ENCODE measurements at regions not wholly inside any gene's neighbourhood (a gene's known extent, or its start where the extent isn't known, plus 50 kb on each side); places are given as distances from the start of the nearest gene placed in this dataset.
"Not testable (repeated sequence)": the region's sequence is repeated elsewhere in the genome, so short reads cannot be mapped to it uniquely, and the experiment has no call there.

DNA sequence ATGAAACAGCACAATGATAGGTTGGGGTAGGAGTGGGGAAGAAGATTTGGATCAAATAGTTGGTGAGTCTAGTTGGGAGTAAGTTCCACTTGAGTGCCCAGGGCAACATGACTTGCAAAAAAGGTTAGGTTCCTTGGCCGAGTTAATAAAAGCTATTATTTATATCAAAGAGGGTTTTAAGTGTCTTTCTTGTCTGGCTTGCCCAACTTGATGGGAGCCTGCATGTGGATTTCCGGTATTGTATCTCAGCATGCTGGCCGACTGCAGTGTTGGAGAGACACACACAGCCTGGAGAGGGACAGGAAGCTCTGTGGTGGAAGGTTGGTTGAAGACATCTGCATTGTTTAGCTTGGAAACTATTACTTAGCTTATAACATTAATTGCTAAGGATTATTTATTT, 449.5 kb upstream of the TBL1XR1 start:
- no peak for DNase-seq (ENCODE audit: low read depth, low spot score)
- H3K4me3 ChIP-seq (ENCODE audit: low read depth, low read length), result no peak overlapping the region
- in situ Hi-C loops (cut with HindIII; ENCODE audit: low sequenced_read_pairs), result no loop called here
- TF ChIP-seq, protein P1, sequence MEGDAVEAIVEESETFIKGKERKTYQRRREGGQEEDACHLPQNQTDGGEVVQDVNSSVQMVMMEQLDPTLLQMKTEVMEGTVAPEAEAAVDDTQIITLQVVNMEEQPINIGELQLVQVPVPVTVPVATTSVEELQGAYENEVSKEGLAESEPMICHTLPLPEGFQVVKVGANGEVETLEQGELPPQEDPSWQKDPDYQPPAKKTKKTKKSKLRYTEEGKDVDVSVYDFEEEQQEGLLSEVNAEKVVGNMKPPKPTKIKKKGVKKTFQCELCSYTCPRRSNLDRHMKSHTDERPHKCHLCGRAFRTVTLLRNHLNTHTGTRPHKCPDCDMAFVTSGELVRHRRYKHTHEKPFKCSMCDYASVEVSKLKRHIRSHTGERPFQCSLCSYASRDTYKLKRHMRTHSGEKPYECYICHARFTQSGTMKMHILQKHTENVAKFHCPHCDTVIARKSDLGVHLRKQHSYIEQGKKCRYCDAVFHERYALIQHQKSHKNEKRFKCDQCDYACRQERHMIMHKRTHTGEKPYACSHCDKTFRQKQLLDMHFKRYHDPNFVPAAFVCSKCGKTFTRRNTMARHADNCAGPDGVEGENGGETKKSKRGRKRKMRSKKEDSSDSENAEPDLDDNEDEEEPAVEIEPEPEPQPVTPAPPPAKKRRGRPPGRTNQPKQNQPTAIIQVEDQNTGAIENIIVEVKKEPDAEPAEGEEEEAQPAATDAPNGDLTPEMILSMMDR (IDR thresholded peaks at IDR 0.05; ENCODE audit: low read depth, low read length), result no peak

DNA sequence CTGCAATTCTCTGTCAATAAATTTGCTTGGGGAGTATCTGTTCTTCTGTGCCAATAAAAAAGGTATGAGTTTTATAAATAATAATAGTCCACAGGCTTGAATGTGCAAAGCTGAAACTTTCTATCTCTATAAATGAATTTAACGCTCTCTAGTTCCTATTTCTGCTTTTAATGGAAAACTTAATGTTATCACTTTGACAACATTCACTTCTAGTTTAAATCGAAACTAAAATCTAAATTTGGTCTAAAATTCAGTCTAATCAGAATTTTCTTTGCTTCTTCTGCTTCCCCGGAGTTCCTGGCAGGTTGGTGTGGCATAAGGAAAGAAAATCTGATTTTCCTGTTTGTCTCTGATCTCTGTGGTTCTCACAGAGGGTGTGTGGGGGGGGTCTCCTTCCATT, 450.1 kb upstream of the TBL1XR1 start:
- TF ChIP-seq, protein P1 (IDR thresholded peaks at IDR 0.05; ENCODE audit: low read depth, low read length), result no peak
- in situ Hi-C loops (cut with HindIII; ENCODE audit: low sequenced_read_pairs), result no loop called here
- DNase-seq (ENCODE audit: low read depth, low spot score), result no peak
- no peak overlapping the region for H3K4me3 ChIP-seq (ENCODE audit: low read depth, low read length)

DNA sequence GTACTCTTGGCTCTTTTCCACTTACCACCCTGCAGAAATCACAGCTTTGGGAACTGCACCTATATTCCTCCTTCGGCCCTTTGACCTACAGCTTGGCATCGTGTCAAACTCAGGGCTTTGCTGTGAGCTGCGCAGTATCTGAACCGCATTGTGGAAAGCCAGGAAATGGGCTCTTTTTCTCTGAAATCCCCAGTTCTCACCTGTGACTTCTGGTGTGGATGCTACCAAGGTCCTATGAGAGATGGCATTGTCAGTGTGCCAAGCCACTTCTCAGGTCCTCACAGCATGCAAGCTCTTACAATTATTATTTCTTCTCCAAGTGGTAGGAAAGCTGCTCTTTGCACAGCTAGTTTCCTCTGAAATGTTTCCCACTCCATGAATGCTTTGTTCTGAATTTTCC, 450.6 kb upstream of the TBL1XR1 start:
- in situ Hi-C loops (cut with HindIII; ENCODE audit: low sequenced_read_pairs), result no loop called here
- no peak overlapping the region for H3K4me3 ChIP-seq (ENCODE audit: low read depth, low read length)
- TF ChIP-seq, protein P1 (IDR thresholded peaks at IDR 0.05; ENCODE audit: low read depth, low read length), result no peak
- no peak for DNase-seq (ENCODE audit: low read depth, low spot score)

DNA sequence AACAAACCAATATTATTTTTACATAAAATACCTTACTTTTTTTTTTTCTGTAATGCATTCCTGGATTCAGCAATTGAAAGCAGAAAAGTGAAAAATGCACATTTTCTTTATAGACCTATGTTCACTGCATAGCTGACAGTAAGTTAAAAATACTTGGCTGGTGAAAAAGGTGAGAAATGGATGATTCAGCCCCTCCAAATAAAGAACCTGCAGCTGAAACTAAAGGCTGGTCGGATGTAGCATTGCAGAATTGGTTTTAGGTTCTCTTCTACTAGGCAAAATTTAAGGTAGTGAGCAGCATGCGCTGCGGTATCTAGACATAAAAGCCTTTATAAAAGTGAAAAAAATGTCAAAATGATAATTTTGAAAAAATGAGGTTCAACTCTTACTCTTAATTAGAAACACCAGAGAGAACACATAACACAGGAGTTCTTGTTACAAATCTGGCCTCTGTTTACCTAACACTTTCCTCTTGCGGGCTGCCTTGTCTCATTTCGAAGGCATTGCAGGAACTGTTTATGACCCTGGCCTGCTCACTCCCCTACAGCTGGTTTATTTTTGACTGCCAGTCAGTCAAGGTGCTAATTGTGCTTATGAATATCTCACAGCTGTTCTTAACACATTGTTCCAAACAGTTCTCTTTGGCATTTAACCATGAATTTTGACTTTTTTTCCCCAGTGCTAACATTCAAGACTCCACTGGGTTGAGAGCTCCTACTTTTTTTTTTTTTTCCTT, 455.4 kb upstream of the TBL1XR1 start:
- TF ChIP-seq, protein P1 (IDR thresholded peaks at IDR 0.05; ENCODE audit: low read depth, low read length), result no peak
- no peak overlapping the region for H3K4me3 ChIP-seq (ENCODE audit: low read depth, low read length)
- in situ Hi-C loops (cut with HindIII; ENCODE audit: low sequenced_read_pairs), result no loop called here
- no peak for DNase-seq (ENCODE audit: low read depth, low spot score)

DNA sequence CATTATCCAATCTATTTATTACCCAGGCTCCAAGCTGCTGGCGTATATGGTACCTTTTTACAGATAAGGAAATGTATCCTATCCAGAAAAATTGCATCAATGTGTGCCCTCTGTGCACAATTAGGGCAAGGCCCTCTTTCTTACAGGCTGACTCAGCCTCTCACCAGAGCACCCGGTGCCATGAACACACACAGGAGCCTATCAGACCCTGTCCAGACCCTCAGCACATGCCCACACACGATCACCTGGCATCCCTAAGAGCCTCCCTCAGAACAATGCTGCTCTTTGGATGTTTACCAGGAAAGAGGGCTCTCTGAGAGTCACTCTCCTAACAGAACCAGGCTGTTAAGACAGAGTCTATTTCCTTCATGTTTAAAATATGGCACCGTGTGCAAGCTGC, 460.0 kb upstream of the TBL1XR1 start:
- DNase-seq (ENCODE audit: low read depth, low spot score), result no peak
- TF ChIP-seq, protein P1 (IDR thresholded peaks at IDR 0.05; ENCODE audit: low read depth, low read length), result no peak
- in situ Hi-C loops (cut with HindIII; ENCODE audit: low sequenced_read_pairs), result no loop called here

DNA sequence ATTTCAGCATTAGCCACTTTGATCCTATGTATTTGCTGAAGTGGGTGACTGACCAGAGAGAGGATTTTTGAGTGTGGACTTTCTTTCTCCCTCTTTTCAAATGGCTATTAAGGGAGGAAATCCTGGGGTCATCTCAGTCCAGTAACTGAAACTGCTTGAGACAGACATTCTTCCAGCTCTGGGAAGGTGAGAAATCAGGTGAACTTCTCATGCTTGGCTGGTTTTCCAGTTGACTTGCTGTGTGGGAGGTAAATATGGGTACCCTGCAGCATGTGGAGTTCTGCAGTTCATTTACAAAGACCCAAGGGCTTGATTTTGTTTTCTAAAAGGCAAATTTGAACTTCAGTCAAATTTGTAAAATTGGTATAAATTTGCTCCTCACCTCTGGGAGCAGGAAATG, 461.1 kb upstream of the TBL1XR1 start:
- H3K4me3 ChIP-seq (ENCODE audit: low read depth, low read length), result no peak overlapping the region
- DNase-seq (ENCODE audit: low read depth, low spot score), result no peak
- TF ChIP-seq, protein P1 (IDR thresholded peaks at IDR 0.05; ENCODE audit: low read depth, low read length), result no peak
- in situ Hi-C loops (cut with HindIII; ENCODE audit: low sequenced_read_pairs), result no loop called here

More for the DNA sequence above, 460.0 kb upstream of the TBL1XR1 start:
- no peak overlapping the region for H3K4me3 ChIP-seq (ENCODE audit: low read depth, low read length)

DNA sequence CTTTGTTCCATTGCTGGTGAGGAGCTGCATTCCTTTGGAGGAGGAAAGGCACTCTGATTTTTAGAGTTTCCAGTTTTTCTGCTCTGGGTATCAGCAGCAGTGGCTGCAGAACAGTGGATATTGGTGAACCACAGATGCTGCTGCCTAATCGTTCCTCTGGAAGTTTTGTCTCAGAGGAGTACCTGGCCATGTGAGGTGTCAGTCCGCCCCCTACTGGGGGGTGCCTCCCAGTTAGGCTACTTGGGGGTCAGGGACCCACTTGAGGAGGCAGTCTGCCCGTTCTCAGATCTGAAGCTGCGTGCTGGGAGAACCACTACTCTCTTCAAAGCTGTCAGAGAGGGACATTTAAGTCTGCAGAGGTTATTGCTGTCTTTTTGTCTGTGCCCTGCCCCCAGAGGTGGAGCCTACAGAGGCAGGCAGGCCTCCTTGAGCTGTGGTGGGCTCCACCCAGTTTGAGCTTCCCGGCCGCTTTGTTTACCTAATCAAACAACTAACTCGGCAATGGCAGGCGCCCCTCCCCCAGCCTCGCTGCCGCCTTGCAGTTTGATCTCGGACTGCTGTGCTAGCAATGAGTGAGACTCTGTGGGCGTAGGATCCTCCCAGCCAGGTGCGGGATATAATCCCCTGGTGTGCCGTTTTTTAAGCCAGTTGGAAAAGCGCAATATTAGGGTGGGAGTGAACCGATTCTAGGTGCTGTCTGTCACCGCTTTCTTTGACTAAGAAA, 467.3 kb upstream of the TBL1XR1 start:
- in situ Hi-C loops (cut with HindIII; ENCODE audit: low sequenced_read_pairs); DNase-seq (ENCODE audit: low read depth, low spot score); H3K4me3 ChIP-seq (ENCODE audit: low read depth, low read length): not testable (repeated sequence)

Data from astrocyte of the spinal cord (primary cell).